GM19238 (cell line): ENCODE measurements at regions not wholly inside any gene's neighbourhood (a gene's known extent, or its start where the extent isn't known, plus 50 kb on each side); places are given as distances from the start of the nearest gene placed in this dataset.
"Not testable (repeated sequence)": the region's sequence is repeated elsewhere in the genome, so short reads cannot be mapped to it uniquely, and the experiment has no call there.

ENCODE experiments used
- DNase-seq: peaks from one replicate; pipeline ENCODE4 v3.0.0; 2011; ENCODE audit warnings: low spot score; ENCODE audit not compliant: insufficient read length

DNA sequence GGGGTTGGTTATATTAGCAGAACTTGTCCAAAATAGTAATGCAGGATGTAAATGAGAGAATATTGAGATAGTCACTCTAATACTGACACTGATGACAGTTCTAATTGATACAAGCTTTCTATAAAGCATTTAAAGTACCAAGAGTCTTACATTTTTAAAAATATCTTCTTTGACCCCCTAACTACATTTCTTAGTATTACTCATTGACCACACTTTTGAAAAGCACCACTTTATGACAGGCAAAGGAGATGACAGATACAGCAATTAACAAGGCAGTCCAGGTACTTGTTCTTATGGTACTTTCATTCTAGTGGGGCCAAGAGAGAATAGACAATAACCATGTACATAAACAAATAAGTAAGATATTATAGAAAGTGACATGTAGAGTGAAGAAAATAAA is 139.4 kb upstream of the EYA4 start:
- DNase-seq = no peak

DNA sequence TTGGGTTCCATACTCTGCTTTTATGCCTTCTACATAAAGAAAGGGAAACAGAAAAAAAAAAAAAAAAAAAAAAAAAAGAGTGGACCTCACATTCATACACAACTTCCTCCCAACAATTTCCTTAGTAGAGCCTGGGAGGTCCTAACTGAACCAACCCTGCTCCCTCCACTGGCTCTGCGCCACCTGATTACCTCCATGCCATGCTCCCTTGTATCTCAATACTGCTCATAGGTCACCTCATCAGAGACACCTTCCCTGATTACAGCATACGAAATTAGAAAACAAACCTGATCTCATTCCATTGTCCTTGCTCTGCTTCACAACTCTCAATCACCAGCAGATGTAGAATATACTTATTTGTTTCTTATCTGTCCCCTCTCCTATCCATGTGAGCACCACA is 134.2 kb upstream of the EYA4 start:
- DNase-seq = no peak

DNA sequence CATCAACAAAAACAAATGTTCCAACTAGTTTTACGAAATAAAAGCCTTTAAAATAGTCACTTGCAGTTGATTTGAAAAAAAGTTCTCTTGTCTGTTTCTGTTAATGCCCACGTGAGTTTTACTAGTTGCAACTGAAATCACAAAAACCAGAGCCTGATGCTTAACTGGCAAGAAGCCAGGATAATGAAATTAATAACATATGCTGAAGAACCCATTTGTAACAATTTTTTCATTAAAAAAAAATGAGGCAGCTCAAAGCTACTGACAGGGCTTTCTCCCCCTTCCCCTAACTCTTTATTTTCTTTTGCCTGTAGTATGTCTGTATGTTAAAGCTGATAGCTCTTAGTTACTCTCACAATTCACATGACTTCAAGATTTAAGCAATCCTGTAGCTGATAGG is 132.7 kb upstream of the EYA4 start:
- no peak for DNase-seq

DNA sequence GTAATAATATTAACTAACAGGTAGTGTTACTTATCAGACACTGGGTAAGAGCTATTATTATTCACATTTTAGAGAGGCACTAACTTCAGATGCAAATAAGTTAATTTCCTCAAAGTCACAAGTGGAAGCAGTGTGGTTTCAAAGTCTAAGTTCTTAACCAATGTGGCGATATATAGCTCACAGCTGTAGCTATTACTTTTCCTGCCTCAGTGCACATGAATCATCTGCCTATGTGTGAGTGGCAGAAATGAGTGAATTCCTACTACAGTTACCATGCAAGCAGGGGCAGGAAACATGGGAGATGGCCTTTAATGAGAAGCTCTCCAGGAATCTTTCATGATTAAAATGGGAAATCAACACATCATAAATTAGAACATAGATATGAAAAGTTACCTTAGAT is 126.2 kb upstream of the EYA4 start:
- no peak for DNase-seq

DNA sequence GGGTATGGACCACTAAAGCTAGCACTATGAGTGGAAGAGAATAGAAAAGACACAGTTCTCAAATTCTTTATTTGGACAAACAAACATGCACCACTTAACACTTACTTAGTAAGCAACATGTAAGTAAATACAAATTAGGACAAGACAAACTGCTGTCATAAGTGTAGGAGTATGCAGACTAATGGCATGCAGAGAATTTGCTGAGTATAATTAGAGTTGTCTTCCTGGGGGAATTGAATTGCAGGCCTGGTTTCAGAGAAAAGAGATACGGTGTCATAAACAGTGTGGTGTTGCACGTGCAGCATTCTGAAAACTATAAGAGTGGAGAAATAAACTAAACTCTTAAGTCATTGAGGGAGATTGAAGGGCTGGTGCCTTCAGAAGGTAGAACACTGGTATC is 125.2 kb upstream of the EYA4 start:
- DNase-seq = no peak

DNA sequence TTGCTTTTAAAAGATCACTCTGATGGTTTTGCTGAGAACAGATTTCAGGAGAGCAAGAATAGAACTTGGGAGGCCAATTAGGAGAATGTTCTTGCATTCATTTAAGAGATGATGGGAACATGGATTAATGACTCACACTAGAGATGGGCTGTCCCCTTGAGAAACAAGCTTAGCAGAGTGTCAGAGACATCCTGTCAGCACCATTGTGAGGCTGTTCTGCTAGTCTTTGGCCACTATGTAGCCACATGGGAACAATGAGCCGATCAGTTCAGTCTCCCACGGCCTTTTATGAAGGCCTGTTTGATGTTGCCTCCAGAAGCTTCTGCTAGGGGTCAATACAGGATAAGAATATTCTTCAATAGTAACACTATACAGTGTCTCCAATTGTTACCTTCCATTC is 113.0 kb upstream of the EYA4 start:
- DNase-seq = no peak

DNA sequence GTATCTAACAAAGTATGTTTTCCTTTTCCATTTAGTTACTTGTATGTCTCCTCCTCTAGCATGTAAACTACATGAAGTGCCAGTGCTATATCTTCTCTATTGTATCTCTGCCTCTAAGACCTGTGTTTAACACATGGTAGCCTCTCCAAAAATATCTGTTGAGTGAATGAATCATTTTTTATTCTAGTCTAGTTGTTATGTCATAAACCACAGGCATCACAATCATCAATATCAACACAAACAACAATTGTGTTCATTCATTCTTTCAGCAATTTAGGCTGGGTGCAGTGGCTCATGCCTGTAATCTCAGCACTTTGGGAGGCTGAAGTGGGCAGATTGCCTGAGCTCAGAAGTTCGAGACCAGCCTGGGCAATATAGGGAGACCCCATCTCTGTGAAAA is 111.6 kb upstream of the EYA4 start:
- no peak for DNase-seq

DNA sequence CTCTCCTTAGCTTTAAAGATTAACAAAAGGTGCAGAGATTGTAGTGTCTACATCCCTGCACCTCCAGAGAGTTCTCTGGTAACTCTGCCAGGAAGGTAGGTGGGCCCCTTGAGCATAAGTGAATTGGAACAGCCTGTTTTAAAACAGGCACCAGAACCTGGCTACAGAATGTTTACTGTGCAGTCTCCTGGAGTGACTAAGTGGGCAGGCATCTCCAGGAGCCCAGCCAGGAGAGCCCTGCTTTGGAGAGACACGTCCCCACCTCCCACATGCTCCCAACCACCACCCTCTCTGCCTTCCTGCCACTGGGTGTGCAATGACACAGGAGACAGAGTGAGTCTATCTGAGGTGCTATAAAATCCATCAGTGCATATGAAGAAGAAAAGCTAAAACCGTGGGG is 110.3 kb upstream of the EYA4 start:
- no peak for DNase-seq

DNA sequence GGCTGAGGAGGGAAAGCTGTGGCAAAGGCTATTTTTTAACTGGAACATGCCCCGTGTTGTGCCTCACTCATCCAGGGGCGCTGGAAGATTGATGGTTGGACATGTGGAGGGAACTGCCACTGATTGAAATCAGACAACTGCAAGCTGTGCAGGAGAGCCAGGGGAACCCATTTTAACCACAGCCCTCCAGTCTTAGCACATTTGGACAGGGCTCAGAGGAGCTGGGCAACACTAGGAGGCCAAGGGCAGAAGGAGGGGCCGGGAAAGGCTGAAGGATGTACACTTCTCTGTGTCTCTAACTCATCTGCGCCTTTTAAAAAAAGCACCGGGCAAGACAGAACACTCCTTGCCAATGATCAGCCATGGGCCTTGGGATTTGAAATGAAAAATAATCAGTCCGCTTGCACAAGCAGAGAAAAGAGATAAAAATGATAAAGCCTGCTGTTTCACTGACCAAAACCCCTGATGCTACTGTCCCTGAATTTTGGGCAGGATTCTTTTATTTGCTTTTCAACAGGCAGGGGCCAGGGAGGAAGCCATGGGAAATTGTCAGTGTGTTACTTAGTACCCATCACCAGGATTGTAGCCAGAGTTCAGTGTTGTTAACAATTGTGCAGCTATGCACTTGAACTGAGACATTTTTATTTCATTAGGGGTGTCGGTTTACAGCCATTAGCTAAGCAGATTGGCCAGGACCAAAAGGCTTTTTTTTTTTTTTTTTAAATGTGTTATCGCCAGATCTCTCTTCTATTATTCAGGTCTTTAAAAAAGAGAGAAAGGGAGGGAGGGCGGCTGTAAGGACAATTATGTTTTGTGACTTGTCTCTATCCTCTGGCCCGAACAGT is 109.3 kb upstream of the EYA4 start:
- DNase-seq = no peak

DNA sequence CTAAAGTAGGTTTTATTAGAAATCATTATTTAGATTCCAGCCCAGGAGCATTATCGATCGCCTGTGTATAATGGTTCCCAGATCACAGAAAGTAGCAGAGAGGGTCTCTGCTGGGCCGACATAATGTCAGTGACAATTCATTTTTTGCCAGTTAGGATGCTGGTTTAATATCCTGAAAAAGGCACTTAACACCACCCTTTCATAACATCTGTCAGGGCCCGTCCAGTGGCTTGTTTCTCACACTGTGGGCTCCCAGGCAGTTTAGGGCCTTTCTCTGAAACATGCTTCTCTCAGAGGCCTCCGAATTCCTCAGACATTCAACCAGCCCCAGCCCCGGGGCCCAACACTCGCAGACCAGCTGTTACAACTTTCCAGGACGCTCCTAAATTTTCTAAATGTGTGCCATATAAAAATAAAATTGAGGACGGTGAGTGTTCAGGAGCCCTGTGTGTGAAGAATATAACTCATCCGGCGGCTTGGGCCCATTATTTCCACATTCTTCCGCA is 108.6 kb upstream of the EYA4 start:
- no peak for DNase-seq

DNA sequence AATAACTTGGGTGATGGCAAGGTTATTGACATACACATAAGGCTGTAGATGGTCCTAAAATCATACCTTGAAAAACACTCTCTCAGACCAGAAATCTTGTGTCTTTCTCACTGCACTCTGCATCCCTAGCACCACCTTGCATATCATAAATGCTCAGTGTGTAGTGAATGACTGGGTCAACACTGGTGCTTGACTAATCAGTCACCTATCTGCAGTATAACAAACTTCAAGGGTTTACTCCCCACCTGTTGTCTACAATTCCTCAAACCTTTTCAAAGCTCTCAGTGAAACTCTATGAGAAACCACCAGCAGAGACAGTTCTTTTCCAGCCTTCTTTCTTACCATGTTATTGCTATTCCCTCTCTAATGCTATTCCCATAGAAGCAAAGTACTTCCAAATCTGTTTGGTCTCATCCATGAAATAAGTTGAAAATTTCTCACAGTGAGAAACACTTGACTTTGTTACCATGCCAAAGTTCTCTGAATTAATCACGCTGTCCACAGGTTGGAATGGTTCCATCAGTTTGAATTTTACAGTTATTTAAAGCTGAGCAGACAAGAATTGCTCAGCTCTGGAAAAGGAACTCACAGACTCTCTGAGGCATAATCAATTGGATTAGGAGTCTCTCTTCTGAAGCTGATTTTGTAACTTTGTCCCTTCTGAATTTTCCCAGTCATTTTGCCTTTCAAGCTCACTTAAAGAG is 104.8 kb upstream of the EYA4 start:
- DNase-seq = no peak

DNA sequence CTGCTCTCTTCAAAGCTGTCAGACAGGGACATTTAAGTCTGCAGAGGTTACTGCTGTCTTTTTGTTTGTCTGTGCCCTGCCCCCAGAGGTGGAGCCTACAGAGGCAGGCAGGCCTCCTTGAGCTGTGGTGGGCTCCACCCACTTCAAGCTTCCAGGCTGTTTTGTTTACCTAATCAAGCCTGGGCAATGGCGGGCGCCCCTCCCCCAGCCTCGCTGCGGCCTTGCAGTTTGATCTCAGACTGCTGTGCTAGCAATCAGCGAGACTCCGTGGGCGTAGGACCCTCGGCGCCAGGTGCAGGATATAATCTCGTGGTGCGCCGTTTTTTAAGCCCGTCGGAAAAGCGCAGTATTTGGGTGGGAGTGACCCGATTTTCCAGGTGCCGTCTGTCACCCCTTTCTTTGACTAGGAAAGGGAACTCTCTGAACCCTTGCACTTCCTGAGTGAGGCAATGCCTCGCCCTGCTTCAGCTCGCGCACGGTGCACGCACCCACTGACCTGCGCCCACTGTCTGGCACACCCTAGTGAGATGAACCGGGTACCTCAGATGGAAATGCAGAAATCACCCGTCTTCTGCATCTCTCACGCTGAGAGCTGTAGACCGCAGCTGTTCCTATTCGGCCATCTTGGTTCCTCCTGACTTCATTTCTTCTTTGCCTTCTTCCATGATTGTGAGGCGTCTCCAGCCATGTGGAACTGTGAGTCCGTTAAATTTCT is 93.5 kb upstream of the EYA4 start:
- not testable (repeated sequence) for DNase-seq

DNA sequence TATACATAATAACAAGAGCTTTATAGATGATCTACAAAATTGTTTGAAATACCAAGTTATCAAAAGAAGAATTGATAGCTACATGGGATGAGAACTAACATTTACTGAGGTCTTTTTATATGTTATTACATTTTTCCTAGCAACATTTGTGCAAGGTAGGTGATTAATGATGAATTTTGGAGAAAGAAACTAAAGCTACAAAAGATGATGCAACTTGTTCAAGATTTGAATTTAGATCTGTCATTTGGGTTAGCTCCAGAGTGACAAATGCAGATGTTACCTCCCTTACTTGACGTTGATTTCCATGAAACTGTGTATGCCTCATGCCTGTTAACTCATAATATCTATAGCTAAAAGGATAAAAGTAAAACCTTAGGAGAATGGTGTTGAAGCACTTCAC is 84.5 kb upstream of the EYA4 start:
- no peak for DNase-seq

DNA sequence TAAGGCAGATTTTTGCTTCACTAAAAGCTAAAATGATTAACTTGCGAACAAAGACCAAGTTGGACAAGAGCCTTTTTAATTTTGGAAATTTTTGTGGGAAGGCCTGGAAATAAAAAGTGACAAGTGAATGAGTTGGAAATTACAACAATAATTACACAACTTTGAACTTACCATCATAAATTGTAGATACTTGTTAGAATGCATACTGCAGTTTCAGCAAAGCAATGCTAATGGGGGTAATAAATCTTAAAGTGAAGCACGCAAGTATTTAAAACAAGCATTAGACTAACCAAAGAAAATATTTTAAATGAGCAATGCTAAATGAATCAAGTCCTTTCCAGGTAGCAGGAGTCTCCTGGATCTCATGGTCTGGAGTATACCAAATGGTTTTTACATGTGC is 83.2 kb upstream of the EYA4 start:
- DNase-seq = no peak

DNA sequence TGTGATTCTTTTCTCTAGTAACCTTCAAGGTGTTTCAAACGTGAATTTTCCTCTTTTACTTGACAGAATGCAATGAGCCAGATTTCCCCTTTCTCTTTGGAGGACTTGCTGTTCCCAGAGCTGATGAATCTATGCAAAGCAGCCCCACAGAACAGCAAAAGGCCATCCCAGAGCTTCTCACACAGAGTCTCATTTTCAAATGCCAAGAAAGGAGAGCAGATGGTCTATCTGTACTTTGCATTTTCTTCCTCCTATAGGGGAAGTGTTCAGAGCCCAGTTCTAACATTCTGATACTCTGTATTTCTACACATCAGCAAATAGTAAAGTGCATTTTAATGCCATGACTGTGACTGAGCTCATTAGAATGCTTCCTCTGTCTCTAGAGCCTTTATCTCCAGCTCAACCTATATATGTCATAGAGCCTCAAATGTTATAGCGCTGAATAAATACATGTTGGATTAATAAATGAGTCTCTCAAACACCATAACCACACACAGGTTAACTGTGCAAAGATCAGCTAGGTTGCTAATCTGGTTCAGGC is 81.8 kb upstream of the EYA4 start:
- no peak for DNase-seq

DNA sequence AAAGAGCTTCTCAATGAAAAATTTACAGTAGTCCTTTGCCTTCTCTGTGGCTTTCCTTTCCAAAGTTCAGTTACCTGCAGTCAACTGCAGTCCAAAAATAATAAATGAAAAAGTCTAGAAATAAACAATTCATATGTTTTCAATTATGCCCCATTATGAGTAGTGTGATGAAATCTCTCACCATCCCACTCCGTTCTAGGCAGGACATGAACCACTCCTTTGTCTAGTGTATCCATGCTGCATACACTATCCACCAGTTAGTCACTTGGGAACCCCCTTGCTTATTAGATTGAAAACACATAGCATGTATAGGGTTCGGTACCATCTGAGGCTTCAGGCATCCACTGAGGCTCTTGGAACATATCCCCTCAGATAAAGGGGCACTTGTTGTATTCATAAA is 80.6 kb upstream of the EYA4 start:
- DNase-seq = no peak

DNA sequence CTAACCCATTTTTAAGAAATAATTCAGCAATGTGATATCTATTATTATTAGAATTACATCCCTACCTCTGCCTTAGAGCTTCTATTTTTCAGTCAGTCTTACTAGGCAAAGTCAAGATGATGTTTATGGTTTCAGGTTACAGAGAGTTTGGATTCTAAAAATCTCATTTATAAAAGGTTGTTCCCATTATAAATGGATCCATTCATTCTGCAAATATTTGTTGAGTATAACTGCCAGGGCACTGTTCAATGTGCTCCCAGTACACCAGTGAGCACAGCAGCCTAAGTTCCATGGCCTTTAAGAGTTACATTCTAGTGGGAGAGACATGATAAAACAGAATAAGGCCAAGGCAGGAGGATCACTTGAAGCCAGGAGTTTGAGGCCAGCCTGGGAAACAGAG is 75.9 kb upstream of the EYA4 start:
- no peak for DNase-seq

DNA sequence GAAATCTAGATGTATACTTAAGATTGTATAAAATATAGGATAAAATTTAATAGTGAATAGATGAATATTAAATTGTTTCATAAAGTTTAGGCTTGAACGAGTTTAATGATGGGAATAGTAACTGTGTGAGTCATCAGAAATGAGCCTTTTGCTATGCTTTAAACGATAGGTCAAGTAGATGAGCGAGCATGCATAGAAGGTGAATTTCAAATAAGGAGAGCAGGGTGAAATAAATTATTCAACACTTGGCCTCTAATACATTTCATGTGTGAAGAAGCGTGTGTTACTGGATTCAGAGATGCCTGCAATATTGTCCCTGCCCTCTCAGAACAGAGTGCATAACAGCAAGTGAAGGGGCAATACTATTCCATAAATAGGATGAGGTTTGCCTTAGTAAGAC is 74.4 kb upstream of the EYA4 start:
- no peak for DNase-seq

DNA sequence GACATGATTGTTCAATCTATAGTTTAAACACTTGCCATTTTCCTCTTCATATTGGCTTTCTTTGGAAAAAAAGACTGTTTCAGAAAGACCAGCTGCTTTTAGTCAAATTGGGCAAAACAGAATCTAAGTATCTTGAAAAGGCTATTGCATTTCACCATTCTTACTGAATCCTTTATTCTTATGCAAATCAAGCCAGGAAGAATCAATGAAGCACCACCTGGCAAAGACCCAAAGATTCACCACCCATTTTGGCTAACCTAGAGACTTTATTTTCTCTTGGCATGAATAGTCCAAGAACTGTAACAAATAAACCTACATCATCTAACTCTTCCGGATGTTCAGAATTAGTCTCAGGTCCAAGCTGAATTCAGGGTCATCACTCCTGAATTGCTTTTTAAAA is 71.3 kb upstream of the EYA4 start:
- no peak for DNase-seq

DNA sequence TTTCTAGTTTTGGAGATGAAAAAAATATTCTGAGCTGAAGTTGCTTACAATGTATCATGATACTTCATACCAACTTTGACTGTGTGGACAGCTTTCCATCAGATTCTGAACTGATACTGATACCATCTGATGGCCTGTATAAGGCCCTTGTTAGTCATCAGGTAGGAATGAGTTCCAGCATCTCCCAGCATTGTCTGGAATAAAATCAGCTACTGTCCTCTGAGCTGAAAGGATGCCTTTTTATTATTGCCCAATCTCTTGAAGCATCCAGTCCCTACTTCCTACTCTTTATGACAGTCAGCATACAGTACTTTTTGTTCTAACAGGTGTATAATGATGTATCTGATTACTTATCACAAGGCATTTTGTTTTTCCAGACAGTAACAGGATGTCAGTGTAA is 70.6 kb upstream of the EYA4 start:
- DNase-seq = no peak

DNA sequence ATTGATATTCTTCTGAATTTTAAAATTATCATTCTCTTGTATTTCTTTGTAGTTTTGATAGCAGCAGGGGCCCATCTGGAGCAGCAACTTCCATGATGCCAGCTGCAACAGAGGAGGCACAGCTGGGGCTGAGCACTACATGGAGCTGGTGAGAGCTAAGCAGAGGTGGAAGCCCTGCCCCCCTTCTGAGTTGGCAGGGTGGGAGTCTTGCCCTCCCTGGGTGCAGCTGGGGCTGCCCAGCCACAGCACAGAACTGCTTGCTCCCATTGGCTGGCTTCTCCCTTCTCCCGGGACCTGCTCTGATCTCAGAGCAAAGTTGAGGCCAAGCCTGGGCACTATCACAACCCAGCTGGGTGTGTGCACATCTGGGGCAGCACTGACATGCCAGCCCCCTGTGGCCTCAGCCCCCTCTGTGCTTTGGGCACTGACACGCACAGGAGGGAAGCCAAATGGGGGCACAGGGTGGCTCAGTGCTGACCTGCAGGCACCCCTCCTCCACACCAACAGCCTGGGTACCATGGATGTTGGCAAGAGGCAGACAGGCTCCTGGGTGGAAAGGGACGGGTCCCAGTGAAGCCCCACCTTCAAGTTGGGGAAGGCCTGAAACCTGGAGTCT is 69.1 kb upstream of the EYA4 start:
- DNase-seq = no peak

DNA sequence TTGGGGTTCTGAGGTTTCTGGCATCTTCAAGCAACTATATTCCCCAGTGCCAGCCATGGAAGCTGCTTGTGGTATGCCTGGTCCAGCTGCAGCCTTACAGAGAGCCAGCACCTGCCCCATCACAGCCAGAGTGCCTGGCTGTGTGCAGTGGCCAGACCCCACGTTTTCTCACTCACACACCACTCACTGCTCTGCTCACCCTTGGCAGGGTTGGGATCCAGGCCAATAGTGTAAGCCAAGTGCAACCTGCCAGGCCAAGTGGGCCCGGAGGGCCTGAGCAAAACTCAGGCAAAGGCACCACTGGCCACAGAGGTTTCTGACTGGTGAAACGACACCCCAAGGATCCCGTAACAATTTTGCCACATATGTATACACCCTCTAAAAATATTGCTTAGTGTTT is 67.9 kb upstream of the EYA4 start:
- no peak for DNase-seq
